ENCODE measurements at regions not wholly inside any gene's neighbourhood (a gene's known extent, or its start where the extent isn't known, plus 50 kb on each side); places are given as distances from the start of the nearest gene placed in this dataset.

DNA sequence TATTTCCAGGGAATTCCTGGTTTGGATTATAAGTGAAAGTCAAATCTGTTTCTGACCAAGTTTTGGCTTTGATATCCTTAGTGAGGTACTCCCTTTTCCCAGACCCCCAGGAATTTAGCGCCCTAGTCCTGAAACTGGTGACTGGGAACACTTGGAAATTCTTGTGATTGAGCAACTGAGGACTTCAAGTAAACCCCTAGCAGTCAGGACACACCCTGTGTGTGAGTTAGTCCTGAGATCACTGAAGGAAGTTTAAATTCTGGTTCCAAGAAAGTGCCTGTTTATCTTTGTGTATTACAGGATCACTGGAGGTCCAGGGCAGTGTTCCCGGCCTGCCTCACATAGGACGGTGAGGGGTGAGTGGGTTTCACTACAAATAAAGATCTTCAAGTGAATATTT is 95.1 kb upstream of the F3 start:
- Histone ChIP-seq H3K36me3 (ENCODE audit: control insufficient read depth in 4 of 4, insufficient read depth in 3 of 4, low read depth in 1 of 4, low read length in 3 of 4) (no peaks in the 10 kb centered on the region), H3K4me3 (ENCODE audit: low read depth in 1 of 3, low read length in 3 of 3) (no peak overlapping the region), H3K9me3 (ENCODE audit: control insufficient read depth in 4 of 4, low read length in 3 of 4) (no peaks in the 10 kb centered on the region), H3K27me3 (ENCODE audit: control insufficient read depth in 4 of 4, insufficient read depth in 4 of 4, low read length in 3 of 4) (no peaks in the 10 kb centered on the region), H3K27ac (ENCODE audit: low read depth in 1 of 2, low read length in 2 of 2) (no peak overlapping the region), H3K4me1 (ENCODE audit: control insufficient read depth in 4 of 4, insufficient read depth in 4 of 4, low read length in 3 of 4) (no peaks in the 10 kb centered on the region), H3K9ac (ENCODE audit: low read depth in 1 of 2, low read length in 2 of 2) (no peak overlapping the region)
- TF ChIP-seq, protein P1, sequence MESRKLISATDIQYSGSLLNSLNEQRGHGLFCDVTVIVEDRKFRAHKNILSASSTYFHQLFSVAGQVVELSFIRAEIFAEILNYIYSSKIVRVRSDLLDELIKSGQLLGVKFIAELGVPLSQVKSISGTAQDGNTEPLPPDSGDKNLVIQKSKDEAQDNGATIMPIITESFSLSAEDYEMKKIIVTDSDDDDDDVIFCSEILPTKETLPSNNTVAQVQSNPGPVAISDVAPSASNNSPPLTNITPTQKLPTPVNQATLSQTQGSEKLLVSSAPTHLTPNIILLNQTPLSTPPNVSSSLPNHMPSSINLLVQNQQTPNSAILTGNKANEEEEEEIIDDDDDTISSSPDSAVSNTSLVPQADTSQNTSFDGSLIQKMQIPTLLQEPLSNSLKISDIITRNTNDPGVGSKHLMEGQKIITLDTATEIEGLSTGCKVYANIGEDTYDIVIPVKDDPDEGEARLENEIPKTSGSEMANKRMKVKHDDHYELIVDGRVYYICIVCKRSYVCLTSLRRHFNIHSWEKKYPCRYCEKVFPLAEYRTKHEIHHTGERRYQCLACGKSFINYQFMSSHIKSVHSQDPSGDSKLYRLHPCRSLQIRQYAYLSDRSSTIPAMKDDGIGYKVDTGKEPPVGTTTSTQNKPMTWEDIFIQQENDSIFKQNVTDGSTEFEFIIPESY (IDR thresholded peaks at IDR 0.05) = no peak
- TF ChIP-seq SP1 (IDR thresholded peaks at IDR 0.05) (no peak), HNF4A (conservative IDR thresholded peaks at IDR 0.05) (no peak), FOXA1 (IDR thresholded peaks at IDR 0.05) (no peak), TAF1 (conservative IDR thresholded peaks at IDR 0.05) (no peak), GABPA (IDR thresholded peaks at IDR 0.05 in 1 of 2, conservative IDR thresholded peaks at IDR 0.05 in 1 of 2) (no peak), YY1 (IDR thresholded peaks at IDR 0.05) (no peak)
- TF ChIP-seq, protein P2, sequence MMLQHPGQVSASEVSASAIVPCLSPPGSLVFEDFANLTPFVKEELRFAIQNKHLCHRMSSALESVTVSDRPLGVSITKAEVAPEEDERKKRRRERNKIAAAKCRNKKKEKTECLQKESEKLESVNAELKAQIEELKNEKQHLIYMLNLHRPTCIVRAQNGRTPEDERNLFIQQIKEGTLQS (IDR thresholded peaks at IDR 0.05) = no peak
- TF ChIP-seq, protein P3, sequence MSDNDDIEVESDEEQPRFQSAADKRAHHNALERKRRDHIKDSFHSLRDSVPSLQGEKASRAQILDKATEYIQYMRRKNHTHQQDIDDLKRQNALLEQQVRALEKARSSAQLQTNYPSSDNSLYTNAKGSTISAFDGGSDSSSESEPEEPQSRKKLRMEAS (IDR thresholded peaks at IDR 0.05) = no peak
- DNase-seq (ENCODE audit: low spot score) = no peak
- WGBS = 88% methylated on average over 3 of the region's 3 CpGs

DNA sequence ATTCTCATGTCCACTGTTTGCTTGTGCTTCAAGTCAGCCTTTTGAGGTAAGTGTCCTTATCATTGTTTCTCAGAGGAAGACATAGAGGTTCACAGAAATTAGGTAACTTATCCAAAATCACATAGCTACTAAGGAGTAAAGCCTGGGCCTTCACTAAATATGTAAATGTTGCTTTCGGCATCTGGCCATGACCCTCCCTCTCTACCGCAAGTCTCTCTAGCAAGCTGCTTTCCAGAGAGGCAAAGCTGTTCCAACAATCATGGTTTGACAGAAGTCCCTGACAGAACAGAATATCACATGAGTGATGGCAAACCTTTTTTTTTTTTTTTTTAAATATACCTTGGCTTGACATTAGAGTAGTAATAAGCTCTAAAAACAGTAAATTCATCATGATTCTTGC is 94.5 kb upstream of the F3 start:
- H3K4me1 ChIP-seq (ENCODE audit: control insufficient read depth in 4 of 4, insufficient read depth in 4 of 4, low read length in 3 of 4) = no peaks in the 10 kb centered on the region
- peaks cover 0 to 2% (median 0%) of the 10 kb centered on the region in 4 donors for H3K9me3 ChIP-seq (ENCODE audit: control insufficient read depth in 4 of 4, low read length in 3 of 4)
- no peak overlapping the region for H3K27ac ChIP-seq (ENCODE audit: low read depth in 1 of 2, low read length in 2 of 2)
- no peak for DNase-seq (ENCODE audit: low spot score)
- no peaks in the 10 kb centered on the region for H3K36me3 ChIP-seq (ENCODE audit: control insufficient read depth in 4 of 4, insufficient read depth in 3 of 4, low read depth in 1 of 4, low read length in 3 of 4)
- WGBS = 95% methylated on average over 2 of the region's 2 CpGs
- H3K27me3 ChIP-seq (ENCODE audit: control insufficient read depth in 4 of 4, insufficient read depth in 4 of 4, low read length in 3 of 4) = no peaks in the 10 kb centered on the region
- TF ChIP-seq SP1 (IDR thresholded peaks at IDR 0.05) (no peak), HNF4A (conservative IDR thresholded peaks at IDR 0.05) (no peak), GABPA (IDR thresholded peaks at IDR 0.05 in 1 of 2, conservative IDR thresholded peaks at IDR 0.05 in 1 of 2) (no peak), JUND (IDR thresholded peaks at IDR 0.05) (no peak), FOXA1 (IDR thresholded peaks at IDR 0.05) (no peak), NR2F2 (IDR thresholded peaks at IDR 0.05) (no peak), FOXA2 (IDR thresholded peaks at IDR 0.05) (no peak), TAF1 (conservative IDR thresholded peaks at IDR 0.05) (no peak), RAD21 (IDR thresholded peaks at IDR 0.05) (no peak), RXRA (IDR thresholded peaks at IDR 0.05) (no peak)
- TF ChIP-seq, protein P4, sequence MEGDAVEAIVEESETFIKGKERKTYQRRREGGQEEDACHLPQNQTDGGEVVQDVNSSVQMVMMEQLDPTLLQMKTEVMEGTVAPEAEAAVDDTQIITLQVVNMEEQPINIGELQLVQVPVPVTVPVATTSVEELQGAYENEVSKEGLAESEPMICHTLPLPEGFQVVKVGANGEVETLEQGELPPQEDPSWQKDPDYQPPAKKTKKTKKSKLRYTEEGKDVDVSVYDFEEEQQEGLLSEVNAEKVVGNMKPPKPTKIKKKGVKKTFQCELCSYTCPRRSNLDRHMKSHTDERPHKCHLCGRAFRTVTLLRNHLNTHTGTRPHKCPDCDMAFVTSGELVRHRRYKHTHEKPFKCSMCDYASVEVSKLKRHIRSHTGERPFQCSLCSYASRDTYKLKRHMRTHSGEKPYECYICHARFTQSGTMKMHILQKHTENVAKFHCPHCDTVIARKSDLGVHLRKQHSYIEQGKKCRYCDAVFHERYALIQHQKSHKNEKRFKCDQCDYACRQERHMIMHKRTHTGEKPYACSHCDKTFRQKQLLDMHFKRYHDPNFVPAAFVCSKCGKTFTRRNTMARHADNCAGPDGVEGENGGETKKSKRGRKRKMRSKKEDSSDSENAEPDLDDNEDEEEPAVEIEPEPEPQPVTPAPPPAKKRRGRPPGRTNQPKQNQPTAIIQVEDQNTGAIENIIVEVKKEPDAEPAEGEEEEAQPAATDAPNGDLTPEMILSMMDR (IDR thresholded peaks at IDR 0.05; ENCODE audit: low read depth, low read length, missing input control) = no peak
- TF ChIP-seq, protein P1 (IDR thresholded peaks at IDR 0.05) = no peak
- no peak overlapping the region for H3K4me3 ChIP-seq (ENCODE audit: low read depth in 1 of 3, low read length in 3 of 3)
- H3K9ac ChIP-seq (ENCODE audit: low read depth in 1 of 2, low read length in 2 of 2) = no peak overlapping the region

All from liver (tissue), 8 donors.